GM12892 (cell line): ENCODE measurements at regions not wholly inside any gene's neighbourhood (a gene's known extent, or its start where the extent isn't known, plus 50 kb on each side); places are given as distances from the start of the nearest gene placed in this dataset.

Experiments used
- POLR2A ChIP-seq: IDR thresholded peaks from 2 replicates; pipeline ENCODE4 v1.6.1; 2011; ENCODE audit warnings: low read depth, low read length, control low read depth
- POLR2AphosphoS5 ChIP-seq: IDR thresholded peaks from 2 replicates; pipeline ENCODE4 v1.6.1; 2011; ENCODE audit warnings: low read depth, low read length, control low read depth

DNA sequence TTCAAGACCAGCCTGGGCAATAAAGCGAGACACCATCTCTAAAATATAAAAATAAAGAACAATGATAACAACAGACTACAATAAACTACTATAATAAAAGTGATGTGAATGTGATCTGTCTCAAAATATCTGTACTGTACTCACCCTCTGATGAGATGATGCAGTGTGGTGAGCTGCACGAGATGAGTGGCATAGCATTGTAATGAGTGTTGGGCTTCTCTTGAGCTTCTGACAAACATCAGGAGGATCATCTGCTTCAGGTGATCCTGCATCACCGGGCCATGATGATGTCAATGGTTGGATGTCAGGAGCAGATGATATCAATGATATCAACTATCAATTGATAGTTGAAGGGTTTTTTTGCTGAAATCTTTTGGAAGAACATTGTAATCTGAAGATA, 52.4 kb upstream of the INCENP start:
- no peak for TF ChIP-seq POLR2A
- no peak for TF ChIP-seq POLR2AphosphoS5
